ENCODE measurements at regions not wholly inside any gene's neighbourhood (a gene's known extent, or its start where the extent isn't known, plus 50 kb on each side); places are given as distances from the start of the nearest gene placed in this dataset.

GRCh38 chr5:34483442-34484033 is 172.6 kb upstream of the RAI14 start:
- DNase-seq (ENCODE audit: low read depth in 1 of 2, low spot score in 1 of 2) = no peak

DNA sequence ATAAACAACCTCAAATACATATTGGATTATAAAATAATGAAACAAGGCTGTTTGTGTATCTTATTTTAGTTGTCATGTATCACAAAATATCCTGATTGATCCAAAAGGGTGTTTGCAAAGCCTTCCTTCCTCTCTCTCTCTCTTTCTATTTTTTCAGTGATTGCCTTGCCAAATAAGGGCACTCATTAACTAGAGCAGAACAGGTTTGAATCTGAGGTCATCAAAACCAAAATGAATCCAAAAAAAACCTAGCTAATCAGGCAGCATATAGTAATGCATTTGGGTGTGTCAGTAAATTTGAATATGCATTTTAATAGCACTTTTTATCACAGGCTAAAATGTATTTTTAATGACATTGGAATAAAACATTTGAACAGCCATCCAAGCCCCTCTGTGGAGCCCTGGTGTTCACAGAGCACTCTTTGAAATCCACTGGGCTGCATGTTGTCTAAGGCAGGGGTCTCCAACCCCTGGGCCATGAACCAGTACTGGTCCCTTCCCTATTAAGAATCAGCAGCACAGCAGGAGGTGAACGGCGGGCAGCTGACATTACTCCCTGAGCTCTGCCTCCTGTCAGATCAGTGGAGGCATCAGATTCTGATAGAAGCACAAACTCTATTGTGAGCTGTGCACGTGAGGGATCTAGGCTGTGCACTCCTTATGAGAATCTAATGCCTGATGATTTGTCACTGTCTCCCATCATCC is 171.8 kb upstream of the RAI14 start:
- DNase-seq (ENCODE audit: low read depth in 1 of 2, low spot score in 1 of 2) = no peak

DNA sequence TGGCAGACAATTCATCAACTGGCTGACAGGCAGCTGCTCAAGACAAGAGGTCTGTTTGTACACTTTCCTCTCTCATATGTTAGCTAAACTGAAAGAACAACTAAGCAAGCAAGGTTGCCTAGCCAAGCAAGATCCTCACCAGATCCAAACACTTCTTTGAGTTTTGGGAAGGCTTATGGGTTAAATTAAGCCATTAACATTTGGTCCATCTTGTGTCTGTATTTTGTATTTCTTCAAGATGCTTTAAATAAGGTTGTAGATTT is 170.4 kb upstream of the RAI14 start:
- DNase-seq (ENCODE audit: low read depth in 1 of 2, low spot score in 1 of 2) = no peak

DNA sequence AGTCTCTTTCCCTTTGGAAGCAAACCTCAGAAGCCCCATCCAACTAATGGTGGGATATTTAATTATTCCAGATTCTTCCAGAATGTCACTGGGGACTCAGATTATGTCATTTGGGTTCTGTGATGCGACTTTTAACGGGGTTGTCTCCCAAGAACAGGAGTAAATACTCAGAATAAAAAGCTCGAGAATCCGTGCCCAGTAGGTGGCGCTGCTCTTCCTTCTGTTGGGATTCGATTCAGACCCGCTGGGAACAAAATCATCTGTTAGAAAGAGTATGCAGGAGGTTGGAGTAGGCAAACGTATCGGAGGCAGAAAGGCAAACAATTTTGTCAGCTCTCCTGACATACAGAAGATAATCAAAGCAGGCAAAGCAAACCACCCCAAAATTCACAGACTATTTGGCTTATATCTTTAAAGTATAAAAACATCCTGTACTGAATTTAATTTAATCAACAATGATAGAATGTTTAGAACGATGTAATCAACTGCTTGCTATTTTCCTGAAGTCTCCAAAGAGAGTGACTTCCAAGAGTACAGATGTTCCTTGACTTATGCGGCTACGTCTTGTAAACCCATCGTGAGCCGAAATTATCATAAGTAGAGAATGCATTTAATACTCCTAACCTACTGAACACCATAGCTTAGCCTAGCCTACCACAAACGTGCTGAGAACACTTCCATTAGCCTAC is 169.8 kb upstream of the RAI14 start:
- DNase-seq (ENCODE audit: low read depth in 1 of 2, low spot score in 1 of 2) = peak; percentile 36 to 59

GRCh38 chr5:34486849-34487158 is 169.3 kb upstream of the RAI14 start:
- no peak for DNase-seq (ENCODE audit: low read depth in 1 of 2, low spot score in 1 of 2)

DNA sequence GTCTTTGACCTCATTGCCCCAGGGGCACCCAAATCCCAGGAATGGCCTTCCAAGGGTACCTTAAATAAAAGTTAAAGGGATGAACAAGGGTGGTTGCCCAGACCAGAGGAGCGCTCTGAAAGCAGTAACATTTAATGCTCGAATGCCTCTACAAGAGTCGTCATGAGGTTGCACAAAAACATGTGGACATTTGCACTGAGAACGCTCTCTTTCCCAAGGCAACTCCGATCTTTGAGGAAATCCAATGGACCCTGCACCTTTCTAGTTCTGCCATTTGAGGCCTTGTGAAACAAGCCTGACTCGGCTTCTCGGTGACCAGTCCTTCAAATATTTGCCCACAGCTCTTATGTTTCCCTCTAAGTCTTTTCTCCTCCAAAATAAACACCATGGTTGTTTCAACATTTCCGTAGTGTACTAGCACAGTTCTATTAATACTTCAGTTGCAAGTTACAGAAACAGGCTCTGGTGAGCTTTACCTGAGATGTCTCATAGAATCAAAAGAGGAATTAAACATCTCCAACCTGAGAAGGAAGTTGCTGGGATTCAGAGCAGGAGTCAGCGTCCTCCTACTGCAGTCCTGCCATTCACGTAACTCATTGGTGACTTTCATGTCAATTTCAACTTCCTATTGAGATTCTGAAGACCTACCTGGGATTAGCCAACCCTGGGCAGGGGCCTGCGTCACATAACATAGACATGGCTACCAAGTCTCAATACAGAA is 168.8 kb upstream of the RAI14 start:
- no peak for DNase-seq (ENCODE audit: low read depth in 1 of 2, low spot score in 1 of 2)

DNA sequence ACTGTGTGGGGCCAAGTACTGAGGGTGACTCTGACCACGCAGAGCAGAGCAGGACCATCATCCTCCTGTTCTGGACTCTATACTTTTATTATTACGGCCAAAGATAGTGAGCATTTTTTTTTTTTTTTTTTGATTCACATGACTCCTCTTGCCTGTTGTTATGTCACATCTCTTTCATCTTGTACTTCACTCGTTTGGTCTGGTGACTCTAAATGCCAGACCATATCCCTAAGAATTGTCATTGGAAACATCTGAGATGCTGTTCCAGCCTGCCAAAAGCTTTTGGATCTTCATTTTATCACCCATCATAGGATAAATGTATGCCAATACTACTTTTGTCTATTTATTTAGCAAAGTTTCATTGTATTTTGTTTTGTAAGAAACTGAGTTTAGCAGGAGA is 168.2 kb upstream of the RAI14 start:
- no peak for DNase-seq (ENCODE audit: low read depth in 1 of 2, low spot score in 1 of 2)

- no peak for DNase-seq (ENCODE audit: low read depth in 1 of 2, low spot score in 1 of 2)
Measured at GRCh38 chr5:34488984-34489383, 167.1 kb upstream of the RAI14 start.

GRCh38 chr5:34490506-34491250 is 165.4 kb upstream of the RAI14 start:
- no peak for DNase-seq (ENCODE audit: low read depth in 1 of 2, low spot score in 1 of 2)

DNA sequence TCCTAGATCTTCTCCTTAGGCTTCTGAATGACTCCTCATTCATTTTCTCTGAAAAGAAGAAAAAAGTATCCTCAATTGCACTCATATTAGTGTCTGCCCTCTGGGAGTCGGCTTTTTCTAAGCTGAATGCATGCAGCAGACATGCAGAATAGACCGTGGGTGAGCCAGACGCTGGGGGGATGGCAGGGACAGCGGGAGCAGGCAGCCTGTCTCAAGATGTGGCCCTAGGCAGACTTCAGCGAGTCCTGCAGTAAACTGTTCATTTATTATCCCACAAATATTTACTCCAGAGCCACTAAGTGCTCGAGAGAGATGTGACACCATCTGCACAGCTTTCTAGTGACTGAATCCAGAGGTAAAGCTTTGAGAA is 164.9 kb upstream of the RAI14 start:
- DNase-seq (ENCODE audit: low read depth in 1 of 2, low spot score in 1 of 2) = no peak

GRCh38 chr5:34494111-34494755 is 161.9 kb upstream of the RAI14 start:
- DNase-seq (ENCODE audit: low read depth in 1 of 2, low spot score in 1 of 2) = no peak

- no peak for DNase-seq (ENCODE audit: low read depth in 1 of 2, low spot score in 1 of 2)
Measured at GRCh38 chr5:34495178-34495577, 160.9 kb upstream of the RAI14 start.

DNA sequence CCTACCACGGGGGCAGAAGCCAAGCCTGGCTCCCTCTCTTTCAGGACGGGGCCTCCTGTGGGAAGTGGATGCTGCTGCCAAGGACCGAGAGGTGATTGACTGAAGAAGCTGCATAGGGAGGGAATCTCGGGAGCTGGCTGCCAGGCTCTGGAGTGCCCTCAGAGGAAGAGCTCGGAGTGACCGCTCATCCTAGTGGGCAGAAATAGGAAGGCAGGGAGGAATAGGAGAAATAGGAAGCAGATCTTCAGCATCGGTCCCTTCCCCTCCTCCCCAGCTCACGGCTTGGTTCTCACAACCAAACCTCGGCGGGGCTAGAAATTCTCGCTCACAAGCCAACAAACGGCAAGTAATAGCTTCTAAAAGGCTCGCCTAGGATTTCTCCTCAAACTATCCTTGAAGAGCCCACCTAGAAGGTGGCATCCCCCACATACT is 159.9 kb upstream of the RAI14 start:
- DNase-seq (ENCODE audit: low read depth in 1 of 2, low spot score in 1 of 2) = no peak

DNA sequence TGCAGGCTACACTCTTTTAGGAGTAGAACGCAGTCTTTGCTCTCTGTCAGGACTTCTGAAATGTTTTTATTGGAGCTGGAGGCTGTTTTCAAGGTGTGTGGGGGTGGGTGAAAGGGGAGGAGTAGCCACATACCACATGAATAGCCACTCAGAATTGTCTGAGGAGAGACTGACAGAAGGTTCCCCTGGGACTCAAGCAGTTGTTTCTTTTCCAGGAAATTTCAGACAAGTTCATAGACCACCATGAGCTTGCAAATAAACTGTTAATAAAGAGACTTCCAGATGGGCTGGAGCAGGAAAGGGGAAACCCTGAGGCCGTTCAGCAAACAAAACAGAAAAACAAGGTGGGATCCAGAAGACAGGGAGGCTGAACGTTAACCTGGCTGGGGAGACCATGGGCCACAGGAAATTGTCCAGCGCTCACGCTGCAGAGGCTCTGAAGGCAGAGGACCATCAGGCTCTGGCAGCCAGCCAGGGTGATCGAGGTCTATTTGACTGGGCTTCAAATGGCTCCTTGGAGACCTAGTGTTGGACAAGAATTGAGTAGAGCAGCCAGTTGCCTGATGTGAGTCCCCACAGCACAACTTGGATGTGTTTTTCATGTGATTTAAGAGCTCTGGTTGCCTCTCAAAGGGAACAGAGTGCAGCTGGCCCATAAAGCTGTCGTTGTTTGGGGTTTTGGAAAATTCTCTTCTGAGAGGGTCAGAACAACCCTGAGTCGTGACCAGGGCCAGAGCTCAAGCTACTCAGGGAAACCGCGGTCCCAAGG is 159.2 kb upstream of the RAI14 start:
- DNase-seq (ENCODE audit: low read depth in 1 of 2, low spot score in 1 of 2) = no peak

GRCh38 chr5:34497470-34497808 is 158.7 kb upstream of the RAI14 start:
- DNase-seq (ENCODE audit: low read depth in 1 of 2, low spot score in 1 of 2) = no peak

- no peak for DNase-seq (ENCODE audit: low read depth in 1 of 2, low spot score in 1 of 2)
Measured at GRCh38 chr5:34498572-34498971, 157.6 kb upstream of the RAI14 start.

GRCh38 chr5:34499001-34499734 is 157.0 kb upstream of the RAI14 start:
- DNase-seq (ENCODE audit: low read depth in 1 of 2, low spot score in 1 of 2) = peak in 1 of 2 donors; percentile 13

- DNase-seq (ENCODE audit: low read depth in 1 of 2, low spot score in 1 of 2) = no peak
Measured at GRCh38 chr5:34500236-34500847, 155.8 kb upstream of the RAI14 start.

DNA sequence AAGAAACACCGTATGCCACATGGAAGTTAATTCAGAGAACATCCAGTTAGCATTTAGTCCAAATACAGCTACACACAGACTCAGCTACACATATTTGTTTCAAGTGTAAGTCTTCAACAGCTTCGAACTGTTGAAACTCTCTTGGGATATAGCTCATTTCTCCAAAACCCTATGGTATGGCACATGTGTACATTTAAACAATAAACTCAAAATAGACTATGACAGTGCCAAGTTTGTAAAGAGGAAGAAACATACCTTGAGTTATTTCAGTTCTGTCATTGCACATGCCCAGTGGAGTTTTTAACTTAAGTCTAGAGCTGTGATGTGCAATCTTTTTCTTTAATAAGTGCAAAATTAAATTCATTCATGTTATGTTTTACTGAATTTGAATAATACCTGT is 155.1 kb upstream of the RAI14 start:
- no peak for DNase-seq (ENCODE audit: low read depth in 1 of 2, low spot score in 1 of 2)

Measured in activated CD4-positive, alpha-beta T cell treated with anti-CD3 and anti-CD28 coated beads, Interleukin-2, amount 50 U/mL, for 24 hours (primary cell).